ENCODE measurements at regions not wholly inside any gene's neighbourhood (a gene's known extent, or its start where the extent isn't known, plus 50 kb on each side); places are given as distances from the start of the nearest gene placed in this dataset.

- no peak for TF ChIP-seq CTCF (IDR thresholded peaks at IDR 0.05; ENCODE audit: insufficient read depth, low read length, poor library complexity, severe bottlenecking)
- TF ChIP-seq EZH2phosphoT487 (conservative IDR thresholded peaks at IDR 0.05; ENCODE audit: low read length): no peak
Observed at GRCh38 chr5:167773668-167774301, 517.7 kb upstream of the WWC1 start.

Data from SU-DHL-6 (cell line).